CD14-positive monocyte (primary cell): ENCODE measurements at regions not wholly inside any gene's neighbourhood (a gene's known extent, or its start where the extent isn't known, plus 50 kb on each side); places are given as distances from the start of the nearest gene placed in this dataset.

ENCODE experiments used
- DNase-seq, 3 donors: peaks; one replicate each; pipeline ENCODE4 v3.0.0-alpha.2; 2011 to 2022
- H2AFZ ChIP-seq: 2 replicates; pipeline ENCODE4 v1.6.0; 2012; ENCODE audit warnings: mild to moderate bottlenecking, low read depth, low read length, inconsistent platforms; ENCODE audit not compliant: insufficient read depth, poor library complexity, severe bottlenecking
- H3K27ac ChIP-seq, 2 donors: 1 replicate in 1 of 2; 2 replicates in 1 of 2; pipeline ENCODE4 v1.5.1; 2012 to 2013; ENCODE audit warnings: low read length in 2 of 2, control low read depth in 1 of 2, inconsistent platforms in 1 of 2, low read depth in 1 of 2, mild to moderate bottlenecking in 1 of 2
- H3K27me3 ChIP-seq, 2 donors: one replicate each; pipeline versions ENCODE4 v1.6.0 to v1.6.1; 2011 to 2013; ENCODE audit warnings: low read length in 2 of 2; ENCODE audit not compliant: control insufficient read depth in 2 of 2, insufficient read depth in 2 of 2
- H3K36me3 ChIP-seq, 2 donors: replicated peaks in 1 of 2; 1 replicate in 1 of 2; 2 replicates in 1 of 2; pipeline versions ENCODE4 v1.5.1 to v1.6.1; 2012 to 2013; ENCODE audit warnings: low read length in 2 of 2, control low read depth in 1 of 2, inconsistent platforms in 1 of 2, mild to moderate bottlenecking in 1 of 2; ENCODE audit not compliant: insufficient read depth in 2 of 2, control insufficient read depth in 1 of 2
- H3K4me1 ChIP-seq, 2 donors: 1 replicate in 1 of 2; 2 replicates in 1 of 2; pipeline versions ENCODE4 v1.5.1 to v1.6.1; 2012 to 2013; ENCODE audit warnings: low read length in 2 of 2, control low read depth in 1 of 2, inconsistent platforms in 1 of 2, mild to moderate bottlenecking in 1 of 2, moderate library complexity in 1 of 2; ENCODE audit not compliant: insufficient read depth in 2 of 2, control insufficient read depth in 1 of 2
- H3K4me2 ChIP-seq: replicated peaks from 2 replicates; pipeline ENCODE3; 2012; ENCODE audit warnings: low read length, moderate library complexity, mild to moderate bottlenecking; ENCODE audit not compliant: poor library complexity, severe bottlenecking; ENCODE audit errors: extremely low read depth
- H3K4me3 ChIP-seq, 3 experiments: fragments of 200-600 bp in 1 of 3; sonication (generic) in 1 of 3; replicated peaks in 1 of 3; 1 replicate in 2 of 3; 2 replicates in 1 of 3; pipeline ENCODE4 v1.5.1; 2011 to 2013; ENCODE audit warnings: low read length in 3 of 3, mild to moderate bottlenecking in 3 of 3, control low read depth in 2 of 3, low read depth in 2 of 3, inconsistent platforms in 1 of 3, moderate library complexity in 1 of 3
- H3K79me2 ChIP-seq: 2 replicates; pipeline ENCODE4 v1.6.0; 2012; ENCODE audit warnings: mild to moderate bottlenecking, control low read depth, inconsistent platforms, low read length, moderate library complexity; ENCODE audit not compliant: insufficient read depth
- H3K9ac ChIP-seq: 2 replicates; pipeline ENCODE4 v1.6.0; 2017; ENCODE audit warnings: low read length, mild to moderate bottlenecking; ENCODE audit not compliant: insufficient read depth, poor library complexity, severe bottlenecking
- H3K9me3 ChIP-seq, 2 donors: replicated peaks in 1 of 2; 1 replicate in 1 of 2; 2 replicates in 1 of 2; pipeline versions ENCODE4 v1.5.1 to v1.6.1; 2012 to 2013; ENCODE audit warnings: low read length in 2 of 2, control low read depth in 1 of 2; ENCODE audit not compliant: control insufficient read depth in 1 of 2, insufficient read depth in 1 of 2
- H4K20me1 ChIP-seq: 2 replicates; pipeline ENCODE4 v1.6.0; 2012; ENCODE audit warnings: mild to moderate bottlenecking, low read length, control low read depth, moderate library complexity; ENCODE audit not compliant: insufficient read depth
- H3K27ac Mint-ChIP-seq, 7 donors: one replicate each; pipeline ENCODE4 v1.8.0; 2020; ENCODE audit warnings: mild to moderate bottlenecking in 7 of 7, mixed read lengths in 7 of 7, moderate library complexity in 6 of 7, inconsistent platforms in 2 of 7
- H3K27me3 Mint-ChIP-seq, 3 donors: one replicate each; pipeline ENCODE4 v1.8.0; 2021 to 2022; ENCODE audit warnings: low read depth in 3 of 3, mild to moderate bottlenecking in 3 of 3, mixed read lengths in 3 of 3, moderate library complexity in 3 of 3, inconsistent platforms in 1 of 3
- H3K36me3 Mint-ChIP-seq, 2 donors: one replicate each; pipeline ENCODE4 v1.8.0; 2020; ENCODE audit warnings: mixed read lengths in 2 of 2, inconsistent platforms in 1 of 2, mild to moderate bottlenecking in 1 of 2
- H3K4me1 Mint-ChIP-seq: one replicate; pipeline ENCODE4 v1.8.0; 2020; ENCODE audit warnings: mild to moderate bottlenecking, mixed read lengths
- H3K4me3 Mint-ChIP-seq, 2 donors: one replicate each; pipeline ENCODE4 v1.8.0; 2020; ENCODE audit warnings: mild to moderate bottlenecking in 2 of 2, mixed read lengths in 2 of 2, moderate library complexity in 1 of 2
- H3K9me3 Mint-ChIP-seq, 7 donors: one replicate each; pipeline ENCODE4 v1.8.0; 2020 to 2022; ENCODE audit warnings: mixed read lengths in 7 of 7, mild to moderate bottlenecking in 6 of 7, moderate library complexity in 6 of 7, inconsistent platforms in 2 of 7
- WGBS: methylation state at CpG from one replicate; pipeline ENCODE4 v1.1.5; 2013; ENCODE audit warnings: missing lambda C conversion rate; ENCODE audit not compliant: insufficient coverage; 5-methylcytosine and 5-hydroxymethylcytosine counted together
- intact Hi-C, 2 donors: fragments of 100-400 bp; cut with micrococcal nuclease; formaldehyde crosslinking; loops; one replicate each; pipeline versions ENCODE4 v1.15.0 to v1.15.1; 2023
- TF ChIP-seq, protein P1 (sequence below): fragments of 200-600 bp; IDR thresholded peaks from one replicate; pipeline ENCODE4 v1.8.0; 2022; ENCODE audit warnings: antibody characterized with exemption, mild to moderate bottlenecking

GRCh38 chr13:31875134-31875533 is 135.8 kb downstream of the RXFP2 start:
- H3K9me3 ChIP-seq = no peaks in the 10 kb centered on the region
- DNase-seq = no peak
- H3K27ac ChIP-seq = no peak overlapping the region
- Mint-ChIP-seq H3K4me1 (peaks cover 35% of the 10 kb centered on the region), H3K27ac (no peak overlapping the region), H3K4me3 (no peak overlapping the region), H3K9me3 (no peaks in the 10 kb centered on the region), H3K27me3 (peaks cover 0 to 2% (median 1%) of the 10 kb centered on the region in 3 donors), H3K36me3 (peaks cover 8 to 24% of the 10 kb centered on the region in 2 donors)
- no peak overlapping the region for H3K4me3 ChIP-seq
- intact Hi-C loops = no loop called here
- no CpG with 5 or more reads among the region's 3 CpGs for WGBS
- H3K36me3 ChIP-seq = peaks cover 0 to 5% of the 10 kb centered on the region in 2 donors
- no peaks in the 10 kb centered on the region for H4K20me1 ChIP-seq
- peaks cover 12 to 28% of the 10 kb centered on the region in 2 donors for H3K4me1 ChIP-seq
- no peak overlapping the region for H3K9ac ChIP-seq
- H2AFZ ChIP-seq = no peak overlapping the region
- H3K79me2 ChIP-seq = no peaks in the 10 kb centered on the region
- H3K4me2 ChIP-seq = no peak overlapping the region
- TF ChIP-seq, protein P1, sequence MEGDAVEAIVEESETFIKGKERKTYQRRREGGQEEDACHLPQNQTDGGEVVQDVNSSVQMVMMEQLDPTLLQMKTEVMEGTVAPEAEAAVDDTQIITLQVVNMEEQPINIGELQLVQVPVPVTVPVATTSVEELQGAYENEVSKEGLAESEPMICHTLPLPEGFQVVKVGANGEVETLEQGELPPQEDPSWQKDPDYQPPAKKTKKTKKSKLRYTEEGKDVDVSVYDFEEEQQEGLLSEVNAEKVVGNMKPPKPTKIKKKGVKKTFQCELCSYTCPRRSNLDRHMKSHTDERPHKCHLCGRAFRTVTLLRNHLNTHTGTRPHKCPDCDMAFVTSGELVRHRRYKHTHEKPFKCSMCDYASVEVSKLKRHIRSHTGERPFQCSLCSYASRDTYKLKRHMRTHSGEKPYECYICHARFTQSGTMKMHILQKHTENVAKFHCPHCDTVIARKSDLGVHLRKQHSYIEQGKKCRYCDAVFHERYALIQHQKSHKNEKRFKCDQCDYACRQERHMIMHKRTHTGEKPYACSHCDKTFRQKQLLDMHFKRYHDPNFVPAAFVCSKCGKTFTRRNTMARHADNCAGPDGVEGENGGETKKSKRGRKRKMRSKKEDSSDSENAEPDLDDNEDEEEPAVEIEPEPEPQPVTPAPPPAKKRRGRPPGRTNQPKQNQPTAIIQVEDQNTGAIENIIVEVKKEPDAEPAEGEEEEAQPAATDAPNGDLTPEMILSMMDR = no peak
- no peaks in the 10 kb centered on the region for H3K27me3 ChIP-seq

DNA sequence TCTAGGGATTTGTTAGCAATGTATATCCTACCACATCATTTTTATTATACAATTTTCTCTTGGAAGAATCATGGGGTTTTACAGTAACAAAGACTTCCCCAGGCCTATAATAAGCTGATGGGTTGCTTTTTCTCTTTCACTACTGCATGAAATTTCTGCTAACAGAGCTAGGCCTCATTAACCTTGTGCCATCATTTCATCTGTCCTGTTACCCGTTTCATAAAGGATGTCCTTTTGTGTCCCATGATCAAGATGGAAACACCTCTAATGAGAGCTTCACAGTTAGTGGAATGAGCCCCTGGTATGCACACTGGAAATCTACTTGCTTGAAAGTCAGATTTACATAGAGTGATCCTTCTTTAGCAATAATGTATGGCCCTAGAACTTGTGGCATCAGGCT is 138.7 kb downstream of the RXFP2 start:
- no CpG with 5 or more reads among the region's 1 CpG for WGBS
- peaks cover 6 to 10% of the 10 kb centered on the region in 2 donors for H3K36me3 Mint-ChIP-seq
- H3K4me1 ChIP-seq = peaks cover 20 to 41% of the 10 kb centered on the region in 2 donors
- peaks cover 0 to 4% (median 2%) of the 10 kb centered on the region in 3 donors for H3K27me3 Mint-ChIP-seq
- H3K9me3 ChIP-seq = no peaks in the 10 kb centered on the region
- no peak overlapping the region for H3K9ac ChIP-seq
- H4K20me1 ChIP-seq = no peaks in the 10 kb centered on the region
- TF ChIP-seq, protein P1 = no peak
- H3K27me3 ChIP-seq = no peaks in the 10 kb centered on the region
- no peak overlapping the region for H3K27ac ChIP-seq
- no peak overlapping the region for H3K4me3 Mint-ChIP-seq
- no peak overlapping the region for H2AFZ ChIP-seq
- no peak overlapping the region for H3K4me2 ChIP-seq
- peaks cover 40% of the 10 kb centered on the region for H3K4me1 Mint-ChIP-seq
- H3K36me3 ChIP-seq = no peaks in the 10 kb centered on the region
- no peak overlapping the region for H3K4me3 ChIP-seq
- intact Hi-C loops = no loop called here
- H3K27ac Mint-ChIP-seq = no peak overlapping the region
- DNase-seq = no peak
- no peaks in the 10 kb centered on the region for H3K79me2 ChIP-seq
- no peaks in the 10 kb centered on the region for H3K9me3 Mint-ChIP-seq
